ENCODE measurements at regions not wholly inside any gene's neighbourhood (a gene's known extent, or its start where the extent isn't known, plus 50 kb on each side); places are given as distances from the start of the nearest gene placed in this dataset.

GRCh38 chr19:28135825-28136224 is 1077.1 kb downstream of the UQCRFS1 start:
- TF ChIP-seq YY1 (IDR thresholded peaks at IDR 0.05; ENCODE audit: insufficient read depth, insufficient read length) (no peak), ZNF274 (IDR thresholded peaks at IDR 0.05; ENCODE audit: low read depth, low read length) (no peak), SUZ12 (IDR thresholded peaks at IDR 0.05; ENCODE audit: extremely low read depth, insufficient read depth, insufficient read length) (no peak)

Measured in NT2/D1 (cell line).